ENCODE measurements at regions not wholly inside any gene's neighbourhood (a gene's known extent, or its start where the extent isn't known, plus 50 kb on each side); places are given as distances from the start of the nearest gene placed in this dataset.
"Not testable (repeated sequence)": the region's sequence is repeated elsewhere in the genome, so short reads cannot be mapped to it uniquely, and the experiment has no call there.

GRCh38 chr2:52558265-52558664 is 1209.3 kb upstream of the CHAC2 start:
- no peak for DNase-seq (ENCODE audit: low spot score)

DNA sequence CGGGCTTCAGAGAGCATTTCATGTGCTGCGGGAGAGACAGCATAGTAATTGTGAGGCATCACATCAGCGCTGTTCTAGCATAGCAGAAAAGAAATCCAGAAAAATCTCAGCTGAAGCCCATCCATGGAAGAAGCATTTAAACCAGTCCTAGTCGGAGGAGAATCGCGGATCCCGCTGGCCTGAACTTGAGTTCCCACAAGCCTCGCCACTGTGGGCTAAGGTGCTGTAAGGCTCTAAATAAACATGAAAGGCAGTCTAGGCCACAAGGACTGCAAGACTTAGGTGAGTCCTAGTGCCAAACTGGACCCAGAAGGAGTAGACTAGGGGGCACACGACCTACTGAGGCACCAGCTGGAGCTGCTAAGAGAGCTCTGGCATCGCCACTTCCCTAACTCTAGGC is 1225.3 kb upstream of the CHAC2 start:
- DNase-seq (ENCODE audit: low spot score): no peak

GRCh38 chr2:52539026-52539970 is 1228.3 kb upstream of the CHAC2 start:
- no peak for DNase-seq (ENCODE audit: low spot score)

DNA sequence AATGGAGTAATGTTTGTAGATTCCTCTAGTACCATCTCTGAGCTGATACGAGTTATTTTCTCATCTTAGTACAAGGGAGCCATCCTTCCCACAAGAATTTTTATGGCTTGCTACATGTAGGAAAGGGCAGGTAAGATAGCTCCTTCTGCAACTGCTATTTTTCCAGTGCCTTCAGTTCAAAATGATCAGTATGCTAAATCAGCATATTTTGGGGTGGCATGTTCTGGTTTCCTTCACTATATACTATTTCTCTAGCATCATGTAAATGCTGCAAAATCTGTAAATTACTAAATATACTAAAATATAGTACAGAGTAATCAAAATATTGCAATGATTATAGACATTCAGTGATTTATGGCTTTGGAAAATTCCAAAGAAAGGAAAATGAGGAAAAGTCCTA is 1230.0 kb upstream of the CHAC2 start:
- DNase-seq (ENCODE audit: low spot score): no peak

- no peak for DNase-seq (ENCODE audit: low spot score)
Measured at GRCh38 chr2:52536929-52537460, 1230.6 kb upstream of the CHAC2 start.

DNA sequence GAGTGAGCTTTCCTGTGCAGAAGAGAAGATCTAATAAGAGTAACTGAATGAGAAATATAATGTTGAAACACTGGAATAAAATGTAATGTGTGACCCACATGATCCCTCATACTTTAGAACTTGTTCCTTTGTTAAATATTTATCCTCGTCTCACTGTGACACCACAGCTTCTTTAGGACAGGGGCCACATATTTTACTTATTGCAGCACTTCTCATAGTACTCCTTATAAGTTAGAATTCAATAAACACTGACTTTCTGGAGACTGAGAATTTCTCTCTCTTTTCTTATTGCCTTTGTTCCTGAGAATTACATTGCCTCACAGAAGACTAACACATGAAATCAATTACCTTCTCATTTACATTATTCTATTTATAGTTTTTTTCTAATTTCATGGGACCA is 1234.6 kb upstream of the CHAC2 start:
- DNase-seq (ENCODE audit: low spot score): no peak

DNA sequence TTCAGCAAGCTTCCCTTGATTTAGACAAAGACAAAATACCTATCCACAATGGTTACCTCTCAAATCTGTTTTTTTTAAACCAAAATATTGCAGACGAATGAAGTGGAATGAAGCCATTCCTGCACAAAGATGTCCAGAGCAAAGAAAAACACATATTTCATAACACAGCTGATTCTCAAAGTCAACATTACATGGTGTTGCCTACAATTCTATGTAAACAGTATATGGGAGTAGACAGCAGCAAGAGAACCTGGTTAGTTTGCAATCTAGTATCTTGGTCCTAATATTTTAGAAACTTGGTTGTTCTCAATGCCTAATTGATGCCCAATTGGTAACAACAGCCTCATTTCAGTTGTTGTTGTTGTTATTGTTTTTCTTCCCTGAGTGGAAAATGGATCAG is 1240.9 kb upstream of the CHAC2 start:
- no peak for DNase-seq (ENCODE audit: low spot score)

DNA sequence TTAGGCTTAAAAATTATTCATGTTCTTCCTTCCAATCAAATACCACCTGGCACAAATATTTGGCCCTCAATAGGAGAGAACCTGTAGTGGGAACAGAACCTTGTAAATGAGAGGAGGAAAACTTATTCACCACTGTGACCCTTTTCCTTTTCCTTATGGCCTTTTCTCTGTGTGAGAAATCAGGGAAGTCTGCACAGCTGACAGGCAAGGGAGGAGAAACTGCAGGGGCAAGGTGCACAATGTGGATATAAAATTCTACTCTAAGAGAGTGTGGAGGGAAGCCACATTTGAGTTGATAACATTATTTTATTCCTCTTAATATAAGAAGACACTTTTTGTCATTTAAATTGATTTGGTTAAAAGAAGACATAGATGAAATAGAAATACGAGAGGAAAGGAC is 1247.0 kb upstream of the CHAC2 start:
- DNase-seq (ENCODE audit: low spot score): no peak

- no peak for DNase-seq (ENCODE audit: low spot score)
Measured at GRCh38 chr2:52518678-52519077, 1248.9 kb upstream of the CHAC2 start.

GRCh38 chr2:52512760-52513159 is 1254.8 kb upstream of the CHAC2 start:
- no peak for DNase-seq (ENCODE audit: low spot score)

DNA sequence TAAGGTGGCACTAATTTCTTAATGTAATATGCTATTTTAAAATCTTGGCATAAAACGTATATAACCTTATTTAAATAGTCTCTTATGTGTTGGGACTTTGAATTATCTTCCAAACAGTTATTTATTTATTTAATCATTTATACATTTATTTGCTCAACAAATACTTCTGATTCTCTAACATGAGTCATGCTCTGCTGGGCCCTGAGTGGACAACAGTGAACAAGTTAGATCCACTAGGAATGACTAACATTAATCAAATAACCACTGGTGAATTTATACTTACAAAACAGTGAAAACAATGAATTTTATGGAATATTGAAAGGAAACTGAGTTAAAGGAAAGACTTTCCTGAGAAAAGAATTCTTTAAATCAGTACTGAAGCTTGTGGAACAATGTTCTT is 1257.2 kb upstream of the CHAC2 start:
- DNase-seq (ENCODE audit: low spot score): no peak

- no peak for DNase-seq (ENCODE audit: low spot score)
Measured at GRCh38 chr2:52502476-52502860, 1265.1 kb upstream of the CHAC2 start.

DNA sequence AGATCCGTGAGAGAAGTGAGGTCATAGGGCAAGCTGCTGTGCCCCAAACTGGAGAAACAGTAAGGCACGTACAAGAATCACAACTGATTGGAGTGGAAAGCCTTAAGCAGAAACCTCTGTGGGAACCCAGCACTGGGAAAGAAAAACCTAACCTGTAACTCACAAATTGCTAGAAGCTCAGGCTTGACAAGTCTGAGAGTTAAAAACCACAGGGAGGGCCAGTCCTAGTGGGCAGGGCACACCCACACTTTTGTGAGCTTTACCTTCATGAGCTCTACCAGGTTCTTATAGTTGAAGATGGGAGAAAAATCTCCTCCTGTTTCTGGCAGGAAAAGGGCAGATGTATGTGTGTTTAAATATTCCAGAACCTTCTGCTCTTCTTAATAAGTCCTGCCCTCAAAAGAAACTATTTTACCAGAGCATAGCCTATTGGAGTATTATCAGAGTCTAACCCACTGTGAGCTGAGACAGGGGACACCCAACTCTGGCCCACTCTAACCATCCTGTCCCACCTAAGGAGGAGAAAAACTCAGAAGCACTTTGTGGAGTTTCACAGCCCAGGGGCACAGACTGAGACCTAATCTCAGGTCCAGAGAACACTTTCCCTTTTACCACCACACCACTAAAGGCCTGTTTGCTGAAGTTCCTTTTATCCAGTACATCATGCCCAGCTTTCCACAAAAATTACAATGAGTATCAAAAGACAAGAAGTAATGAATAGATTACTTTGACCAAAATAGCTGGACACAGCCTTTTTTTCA is 1265.7 kb upstream of the CHAC2 start:
- DNase-seq (ENCODE audit: low spot score): no peak

DNA sequence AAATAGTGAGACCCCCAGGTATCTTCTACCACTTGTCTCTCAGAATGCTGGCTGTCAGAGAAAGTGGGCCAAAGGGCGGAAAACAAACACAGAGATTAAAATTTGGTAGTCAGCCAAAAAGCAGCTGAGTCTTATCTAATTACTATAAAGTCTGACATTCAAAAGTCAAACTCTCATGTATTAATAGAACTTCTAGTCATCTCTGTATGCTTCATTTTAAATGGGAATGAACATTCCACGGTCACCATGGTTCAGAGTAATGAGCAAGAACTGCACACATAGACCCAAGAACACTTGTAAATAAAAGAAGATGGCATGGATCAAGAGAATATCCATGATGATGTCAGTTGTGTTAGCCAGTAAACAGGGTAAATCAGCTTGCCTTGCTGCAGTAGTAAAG is 1267.0 kb upstream of the CHAC2 start:
- no peak for DNase-seq (ENCODE audit: low spot score)

DNA sequence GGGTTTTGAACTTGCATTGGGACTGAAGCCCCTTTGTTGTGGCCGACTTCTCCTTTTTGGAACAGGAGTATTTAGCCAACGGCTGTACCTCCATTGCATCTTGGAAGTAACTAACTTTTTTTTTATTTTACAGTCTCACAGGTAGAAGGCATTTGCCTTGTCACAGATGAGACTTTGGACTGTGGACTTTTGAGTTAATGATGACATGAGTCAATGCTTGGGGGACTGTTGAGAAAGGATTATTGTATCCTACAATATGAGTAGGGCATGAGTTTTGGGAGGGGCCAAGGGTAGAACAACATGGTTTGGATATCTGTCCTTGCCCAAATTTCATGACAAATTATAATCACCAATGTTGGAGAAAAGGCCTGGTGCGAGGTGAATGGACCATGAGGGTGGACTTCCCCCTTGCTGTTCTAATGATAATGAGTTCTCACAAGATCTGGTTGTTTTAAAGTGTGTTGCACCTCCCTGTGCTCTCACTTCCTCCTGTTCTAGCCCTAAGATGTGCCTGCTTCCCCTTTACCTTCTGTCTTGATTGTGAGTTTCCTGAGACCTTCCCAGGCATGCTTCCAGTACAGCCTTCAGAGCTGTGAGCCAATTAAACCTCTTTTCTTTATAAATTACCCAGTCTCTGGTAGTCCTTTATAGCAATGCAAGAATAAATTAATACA is 1269.4 kb upstream of the CHAC2 start:
- DNase-seq (ENCODE audit: low spot score): no peak

DNA sequence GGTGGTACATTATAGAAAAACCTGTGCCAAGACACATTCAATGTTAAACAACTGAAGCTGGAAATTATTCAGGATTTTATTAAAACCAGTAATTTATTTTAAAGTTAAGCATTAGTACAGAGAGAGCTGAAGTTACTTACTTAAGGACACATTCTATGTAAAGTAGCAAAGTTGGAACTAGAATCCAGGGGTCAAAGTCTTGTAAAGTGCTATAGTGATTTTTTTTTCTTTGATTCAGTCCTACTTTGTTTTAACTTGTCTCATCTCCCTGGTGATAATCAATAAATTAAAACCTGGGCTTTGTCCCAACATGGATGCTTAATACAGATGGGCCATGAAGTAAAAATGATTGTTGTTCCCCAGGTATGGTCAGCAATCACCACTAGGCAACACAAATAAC is 1271.8 kb upstream of the CHAC2 start:
- no peak for DNase-seq (ENCODE audit: low spot score)

- DNase-seq (ENCODE audit: low spot score): no peak
Measured at GRCh38 chr2:52477166-52477565, 1290.4 kb upstream of the CHAC2 start.

- DNase-seq (ENCODE audit: low spot score): no peak
Measured at GRCh38 chr2:52475590-52475989, 1292.0 kb upstream of the CHAC2 start.

DNA sequence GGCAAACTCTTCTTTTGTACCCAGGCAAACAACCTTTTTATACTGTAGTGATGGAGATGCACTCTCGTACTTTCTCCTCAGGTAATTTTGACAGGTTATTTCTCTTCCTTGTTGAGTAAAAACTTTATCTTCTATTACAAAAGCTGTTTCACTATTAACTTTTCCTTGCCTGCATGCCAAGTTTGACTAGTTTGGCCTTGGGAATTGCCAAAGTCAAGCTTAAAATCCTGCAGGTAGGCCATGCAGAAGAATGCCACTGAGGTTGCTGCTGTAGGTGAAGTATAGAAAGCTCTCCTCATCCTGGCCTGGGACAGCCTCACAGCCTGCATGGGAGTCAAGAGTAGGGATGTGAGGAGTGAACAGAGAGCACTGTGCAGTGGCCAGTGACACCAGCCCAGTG is 1293.5 kb upstream of the CHAC2 start:
- DNase-seq (ENCODE audit: low spot score): no peak

GRCh38 chr2:52473526-52473925 is 1294.1 kb upstream of the CHAC2 start:
- DNase-seq (ENCODE audit: low spot score): no peak

- DNase-seq (ENCODE audit: low spot score): not testable (repeated sequence)
Measured at GRCh38 chr2:52470457-52470856, 1297.1 kb upstream of the CHAC2 start.

DNA sequence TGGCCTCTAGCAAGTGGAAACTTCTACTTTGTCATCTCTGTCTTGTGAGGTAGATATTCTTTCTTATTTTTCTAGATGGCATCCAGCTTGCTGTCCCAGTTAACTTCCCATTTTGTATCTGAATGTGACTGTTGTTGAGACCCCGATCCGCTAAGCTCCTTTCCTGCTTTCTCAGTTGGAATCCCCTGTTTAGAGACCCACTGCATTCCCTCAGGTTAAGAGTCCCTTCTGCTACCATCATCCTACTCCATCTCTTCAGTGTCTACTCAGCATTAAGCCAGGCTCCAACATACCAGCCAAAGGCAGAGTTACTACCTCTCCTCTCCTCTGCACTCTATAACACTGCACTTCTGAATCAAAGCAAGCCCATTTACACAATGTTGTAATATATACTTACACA is 1300.4 kb upstream of the CHAC2 start:
- no peak for DNase-seq (ENCODE audit: low spot score)

DNA sequence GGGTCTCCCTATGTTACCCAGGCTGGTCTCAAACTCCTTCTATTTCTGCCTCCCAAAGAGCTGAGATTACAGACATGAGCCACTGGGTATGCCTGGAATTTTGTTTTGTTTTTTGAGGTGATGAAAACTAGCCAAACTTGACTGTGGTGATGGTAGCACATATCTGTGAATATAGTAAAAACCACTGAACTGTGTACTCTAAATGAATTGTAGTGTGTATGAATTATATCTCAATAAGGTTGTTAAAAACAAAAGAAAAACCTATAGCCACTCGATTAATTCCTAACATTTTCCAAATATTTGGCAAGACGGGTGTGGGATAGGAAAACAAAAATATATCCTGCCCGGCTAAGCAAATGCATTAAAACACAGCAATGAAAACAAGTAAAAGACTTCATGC is 1302.3 kb upstream of the CHAC2 start:
- DNase-seq (ENCODE audit: low spot score): no peak

All from pons (tissue), 1 donor.